PC-3 (cell line): ENCODE measurements at regions not wholly inside any gene's neighbourhood (a gene's known extent, or its start where the extent isn't known, plus 50 kb on each side); places are given as distances from the start of the nearest gene placed in this dataset.

Experiments
- ATAC-seq: fragments of 200-7000 bp; cut with Tn5 transposase; 2 replicates; pipeline ENCODE4 v1.9.1; 2020; ENCODE audit warnings: mild to moderate bottlenecking, moderate library complexity
- BruUV-seq: library from RNA; stranded (reverse); fragments of 400-500 nt; replicated peaks from 2 replicates; lab custom pipeline; 2021; lab: Mats Ljungman, UMichigan
- CTCF ChIA-PET: fragments of 300-600 bp; sonication (Branson Sonifier 250); formaldehyde crosslinking; loops from one replicate; lab custom pipeline; 2022; ENCODE audit warnings: antibody characterized with exemption; lab: Charles Lee
- POLR2A ChIA-PET: fragments of 300-600 bp; sonication (Branson Sonifier 250); formaldehyde crosslinking; loops from one replicate; lab custom pipeline; 2022; ENCODE audit warnings: antibody characterized with exemption; ENCODE audit not compliant: unreplicated experiment; lab: Charles Lee
- DNase-seq: peaks from one replicate; pipeline ENCODE4 v3.0.0-alpha.2; 2015
- H2AFZ ChIP-seq: fragments of 300-600 bp; sonication (generic); 2 replicates; pipeline ENCODE4 v1.6.0; 2016; ENCODE audit warnings: antibody characterized with exemption, low read length
- H3F3A ChIP-seq: fragments of 300-600 bp; sonication (generic); one replicate; pipeline ENCODE4 v1.6.0; 2017; ENCODE audit warnings: antibody characterized with exemption, low read length, control low read depth, mild to moderate bottlenecking; ENCODE audit not compliant: unreplicated experiment
- H3K27ac ChIP-seq: fragments of 300-600 bp; sonication (generic); 2 replicates; pipeline ENCODE4 v1.5.1; 2016; ENCODE audit warnings: mild to moderate bottlenecking, low read length
- H3K27me3 ChIP-seq: fragments of 300-600 bp; sonication (generic); 2 replicates; pipeline ENCODE4 v1.6.1; 2016; ENCODE audit warnings: low read length, mixed read lengths
- H3K36me3 ChIP-seq: fragments of 300-600 bp; sonication (generic); 2 replicates; pipeline ENCODE4 v1.6.1; 2016; ENCODE audit warnings: low read depth, mixed run types, low read length, mixed read lengths
- H3K4me1 ChIP-seq: fragments of 300-600 bp; sonication (generic); 2 replicates; pipeline ENCODE4 v1.5.1; 2016; ENCODE audit warnings: low read length; ENCODE audit not compliant: insufficient read depth
- H3K4me2 ChIP-seq: fragments of 300-600 bp; sonication (generic); 2 replicates; pipeline ENCODE4 v1.6.0; 2016; ENCODE audit warnings: low read length
- H3K4me3 ChIP-seq: fragments of 300-600 bp; sonication (generic); 2 replicates; pipeline ENCODE4 v1.5.1; 2016; ENCODE audit warnings: mild to moderate bottlenecking, low read length, mixed read lengths
- H3K79me2 ChIP-seq: fragments of 300-600 bp; sonication (generic); 2 replicates; pipeline ENCODE4 v1.6.1; 2017; ENCODE audit warnings: low read length, mixed read lengths
- H3K9ac ChIP-seq: fragments of 300-600 bp; sonication (generic); 2 replicates; pipeline ENCODE4 v1.6.0; 2016; ENCODE audit warnings: mild to moderate bottlenecking, low read length
- H3K9me2 ChIP-seq: fragments of 300-600 bp; sonication (generic); replicated peaks from 2 replicates; pipeline ENCODE4 v1.6.1; 2016; ENCODE audit warnings: mixed run types, low read length, mixed read lengths
- H3K9me3 ChIP-seq: fragments of 300-600 bp; sonication (generic); 2 replicates; pipeline ENCODE4 v1.6.1; 2016; ENCODE audit warnings: low read length, mixed read lengths
- H4K20me1 ChIP-seq: fragments of 300-600 bp; sonication (generic); 2 replicates; pipeline ENCODE4 v1.6.1; 2016; ENCODE audit warnings: low read length, mixed read lengths
- CTCF ChIP-seq: fragments of 300-600 bp; sonication (generic); conservative IDR thresholded peaks from 2 replicates; pipeline ENCODE4 v1.5.1; 2017; ENCODE audit warnings: antibody characterized with exemption, low read depth, mild to moderate bottlenecking, low read length
- EZH2 ChIP-seq: fragments of 300-600 bp; sonication (generic); IDR thresholded peaks from one replicate; pipeline ENCODE4 v1.6.1; 2017; ENCODE audit warnings: antibody characterized with exemption, mild to moderate bottlenecking, low read length; ENCODE audit not compliant: unreplicated experiment
- EZH2phosphoT487 ChIP-seq: fragments of 300-600 bp; sonication (generic); IDR thresholded peaks from 2 replicates; pipeline ENCODE4 v1.6.1; 2018; ENCODE audit warnings: mild to moderate bottlenecking, antibody characterized with exemption, low read length, borderline replicate concordance
- intact Hi-C: fragments of 100-400 bp; cut with micrococcal nuclease; formaldehyde crosslinking; loops from 2 replicates; pipeline ENCODE4 v1.9.0; 2023

- H3K36me3 ChIP-seq, result no peaks in the 10 kb centered on the region
- H3K9me3 ChIP-seq, result no peaks in the 10 kb centered on the region
- H3K27ac ChIP-seq, result no peak overlapping the region
- no peak overlapping the region for H3K4me2 ChIP-seq
- TF ChIP-seq CTCF (no peak), EZH2phosphoT487 (no peak), EZH2 (no peak)
- H2AFZ ChIP-seq, result no peak overlapping the region
- no TSS peak for BruUV-seq
- H3K27me3 ChIP-seq, result no peaks in the 10 kb centered on the region
- no peaks in the 10 kb centered on the region for H3F3A ChIP-seq
- H3K4me1 ChIP-seq, result no peaks in the 10 kb centered on the region
- POLR2A ChIA-PET, result no interaction called here
- intact Hi-C loops, result no loop called here
- no peak overlapping the region for H3K9ac ChIP-seq
- DNase-seq (no peak), ATAC-seq (no peak)
- H4K20me1 ChIP-seq, result no peaks in the 10 kb centered on the region
- H3K9me2 ChIP-seq, result no peaks in the 10 kb centered on the region
- no peaks in the 10 kb centered on the region for H3K79me2 ChIP-seq
- no peak overlapping the region for H3K4me3 ChIP-seq
- CTCF ChIA-PET, result no interaction called here
These were observed 503.8 kb upstream of the CELF2 start for GRCh38 chr10:10513898-10514297.

- Histone ChIP-seq H3K79me2 (no peaks in the 10 kb centered on the region), H3K4me1 (no peaks in the 10 kb centered on the region), H3K9me2 (no peaks in the 10 kb centered on the region), H3K27ac (no peak overlapping the region), H3K4me3 (no peak overlapping the region), H4K20me1 (no peaks in the 10 kb centered on the region), H3K9me3 (no peaks in the 10 kb centered on the region), H3K4me2 (no peak overlapping the region), H3K27me3 (no peaks in the 10 kb centered on the region), H2AFZ (no peak overlapping the region), H3F3A (no peaks in the 10 kb centered on the region), H3K9ac (no peak overlapping the region), H3K36me3 (no peaks in the 10 kb centered on the region)
- ChIA-PET CTCF (no interaction called here), POLR2A (no interaction called here)
- ATAC-seq (no peak), DNase-seq (no peak)
- BruUV-seq, result no TSS peak
- intact Hi-C loops, result no loop called here
- TF ChIP-seq EZH2phosphoT487 (no peak), EZH2 (no peak), CTCF (no peak)
These were observed 502.9 kb upstream of the CELF2 start for GRCh38 chr10:10514797-10515196.

- H3K9me3 ChIP-seq, result no peaks in the 10 kb centered on the region
- H3K36me3 ChIP-seq, result no peaks in the 10 kb centered on the region
- ChIA-PET CTCF (no interaction called here), POLR2A (no interaction called here)
- no peaks in the 10 kb centered on the region for H3F3A ChIP-seq
- intact Hi-C loops, result no loop called here
- no peaks in the 10 kb centered on the region for H3K27me3 ChIP-seq
- no peaks in the 10 kb centered on the region for H3K9me2 ChIP-seq
- ATAC-seq (no peak), DNase-seq (no peak)
- H4K20me1 ChIP-seq, result no peaks in the 10 kb centered on the region
- no peaks in the 10 kb centered on the region for H3K79me2 ChIP-seq
- no peak overlapping the region for H3K4me3 ChIP-seq
- H3K4me1 ChIP-seq, result no peaks in the 10 kb centered on the region
- H3K9ac ChIP-seq, result no peak overlapping the region
- no TSS peak for BruUV-seq
- TF ChIP-seq CTCF, result no peak
- TF ChIP-seq EZH2phosphoT487, result no peak
- TF ChIP-seq EZH2, result no peak
- no peak overlapping the region for H3K4me2 ChIP-seq
- H3K27ac ChIP-seq, result no peak overlapping the region
- H2AFZ ChIP-seq, result no peak overlapping the region
These were observed 502.0 kb upstream of the CELF2 start for GRCh38 chr10:10515479-10516204.
